Vagina (tissue), 2 donors: ENCODE measurements at regions not wholly inside any gene's neighbourhood (a gene's known extent, or its start where the extent isn't known, plus 50 kb on each side); places are given as distances from the start of the nearest gene placed in this dataset.

Experiments used
- POLR2AphosphoS5 ChIP-seq, 2 donors: sonication (generic); formaldehyde crosslinking; IDR thresholded peaks; one replicate each; pipeline ENCODE4 v1.9.0; 2017; ENCODE audit warnings: antibody characterized with exemption in 2 of 2, mild to moderate bottlenecking in 2 of 2, low read depth in 1 of 2; ENCODE audit not compliant: insufficient read depth in 1 of 2
- TF ChIP-seq, protein P1 (sequence below), 3 experiments: fragments of 450-650 bp in 2 of 3; fragments of 200-600 bp in 1 of 3; sonication (generic) in 1 of 3; IDR thresholded peaks; one replicate each; pipeline ENCODE4 v1.5.1; 2017 to 2019; ENCODE audit warnings: antibody characterized with exemption in 3 of 3, mild to moderate bottlenecking in 2 of 3, moderate library complexity in 2 of 3

DNA sequence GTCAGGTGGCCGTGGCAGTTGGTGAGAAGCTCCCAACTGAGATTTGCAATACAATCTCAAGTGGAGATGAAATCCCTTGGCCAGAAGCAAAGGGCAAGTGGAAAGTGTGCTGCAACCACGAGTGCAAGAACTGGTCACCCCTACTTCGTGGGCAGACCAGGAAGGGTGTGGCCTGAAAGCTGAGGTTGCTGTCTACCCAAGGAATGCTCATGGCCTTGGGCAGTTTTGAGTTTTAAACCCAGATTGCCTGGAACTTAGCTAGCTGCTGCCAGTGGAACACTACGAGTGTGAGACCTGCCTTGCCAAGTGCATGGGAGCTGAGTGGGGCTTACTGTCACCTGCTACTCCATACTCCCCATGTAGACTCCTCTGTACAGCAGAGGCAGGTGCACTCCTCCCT lies 113.3 kb upstream of the FAT3 start:
- TF ChIP-seq POLR2AphosphoS5 (IDR thresholded peaks at IDR 0.05; ENCODE audit: insufficient read depth in 1 of 2, low read depth in 1 of 2): no peak
- TF ChIP-seq, protein P1, sequence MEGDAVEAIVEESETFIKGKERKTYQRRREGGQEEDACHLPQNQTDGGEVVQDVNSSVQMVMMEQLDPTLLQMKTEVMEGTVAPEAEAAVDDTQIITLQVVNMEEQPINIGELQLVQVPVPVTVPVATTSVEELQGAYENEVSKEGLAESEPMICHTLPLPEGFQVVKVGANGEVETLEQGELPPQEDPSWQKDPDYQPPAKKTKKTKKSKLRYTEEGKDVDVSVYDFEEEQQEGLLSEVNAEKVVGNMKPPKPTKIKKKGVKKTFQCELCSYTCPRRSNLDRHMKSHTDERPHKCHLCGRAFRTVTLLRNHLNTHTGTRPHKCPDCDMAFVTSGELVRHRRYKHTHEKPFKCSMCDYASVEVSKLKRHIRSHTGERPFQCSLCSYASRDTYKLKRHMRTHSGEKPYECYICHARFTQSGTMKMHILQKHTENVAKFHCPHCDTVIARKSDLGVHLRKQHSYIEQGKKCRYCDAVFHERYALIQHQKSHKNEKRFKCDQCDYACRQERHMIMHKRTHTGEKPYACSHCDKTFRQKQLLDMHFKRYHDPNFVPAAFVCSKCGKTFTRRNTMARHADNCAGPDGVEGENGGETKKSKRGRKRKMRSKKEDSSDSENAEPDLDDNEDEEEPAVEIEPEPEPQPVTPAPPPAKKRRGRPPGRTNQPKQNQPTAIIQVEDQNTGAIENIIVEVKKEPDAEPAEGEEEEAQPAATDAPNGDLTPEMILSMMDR (IDR thresholded peaks at IDR 0.05): no peak
